GM18951 (cell line): ENCODE measurements at regions not wholly inside any gene's neighbourhood (a gene's known extent, or its start where the extent isn't known, plus 50 kb on each side); places are given as distances from the start of the nearest gene placed in this dataset.

ENCODE experiments used
- POLR2A ChIP-seq: IDR thresholded peaks from 4 replicates; pipeline ENCODE4 v1.6.1; 2011; ENCODE audit warnings: mild to moderate bottlenecking; ENCODE audit not compliant: insufficient read length, insufficient read depth; ENCODE audit errors: extremely low read depth
- in situ Hi-C: fragments of 300-500 bp; cut with MboI; formaldehyde crosslinking; loops from one replicate; pipeline ENCODE4 v1.12.0; 2022; ENCODE audit warnings: low sequenced_read_pairs, mixed read lengths, inconsistent platforms; ENCODE audit not compliant: unreplicated experiment

DNA sequence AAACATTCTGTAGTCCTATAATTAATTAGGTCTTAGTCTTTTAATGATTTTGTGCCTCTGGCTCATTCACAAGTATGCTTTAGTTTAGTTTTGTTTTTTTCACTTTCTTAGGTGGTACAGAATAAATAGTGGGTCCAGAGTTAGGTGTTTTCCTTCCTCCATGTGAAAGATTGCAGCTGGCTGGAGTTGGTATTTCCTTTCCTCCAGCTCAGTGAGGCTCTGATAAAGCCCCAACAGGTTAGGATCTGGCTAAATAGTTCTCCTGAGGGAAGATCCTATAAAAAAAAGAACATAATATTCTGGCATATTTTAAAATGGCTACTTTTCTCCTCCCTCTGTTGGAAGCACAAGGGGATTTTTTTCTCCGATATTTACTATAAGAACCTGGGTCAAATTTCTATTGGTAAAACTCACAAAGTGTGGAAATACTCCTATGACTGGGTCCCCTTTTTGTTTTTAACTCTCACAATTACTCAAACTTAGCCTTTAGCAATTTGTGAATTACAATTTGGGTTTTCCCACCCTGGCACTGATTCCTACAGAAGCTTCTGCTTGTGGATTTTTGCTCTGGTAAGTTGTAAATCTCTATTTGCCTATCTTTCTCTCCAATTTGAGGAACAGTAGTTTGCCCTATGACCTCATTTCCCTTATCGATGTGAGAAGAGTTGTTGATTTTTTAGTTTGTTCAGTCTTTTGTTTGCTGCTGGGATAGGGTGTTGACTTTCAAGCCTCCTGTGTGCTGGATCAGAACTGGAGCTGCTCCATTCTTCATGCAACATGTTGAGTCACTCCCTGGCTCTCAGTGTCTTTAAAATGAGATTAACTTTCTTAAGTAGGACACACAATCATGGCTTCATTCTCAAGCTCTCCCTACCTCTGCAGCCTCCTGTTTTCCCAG is 500.9 kb downstream of the RNF144A start:
- in situ Hi-C loops = loop anchor here (25.0 kb wide), 1 partner anchor 1269 kb away; the partner anchor contains the start of gene ID2
- no peak for TF ChIP-seq POLR2A

DNA sequence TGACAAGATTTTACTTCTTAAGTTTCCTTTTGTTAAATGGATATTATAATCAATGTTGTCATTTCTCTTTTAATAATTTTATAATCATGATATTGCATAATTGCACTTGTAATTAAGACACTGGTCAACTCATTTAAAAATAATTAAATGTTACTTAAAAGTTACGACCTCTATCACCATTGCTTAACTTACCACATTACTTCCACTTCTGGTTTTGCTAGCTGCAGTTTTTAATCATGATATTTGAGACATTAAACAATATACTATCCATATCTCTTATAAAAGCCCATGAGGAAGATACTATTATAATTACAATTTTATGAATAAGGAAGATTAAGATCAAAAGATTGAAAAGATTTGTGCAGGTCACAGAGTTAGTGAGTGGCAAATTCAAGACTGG is 502.0 kb downstream of the RNF144A start:
- TF ChIP-seq POLR2A = no peak
- in situ Hi-C loops = loop anchor here (25.0 kb wide), 1 partner anchor 1268 kb away; the partner anchor contains the start of gene ID2

DNA sequence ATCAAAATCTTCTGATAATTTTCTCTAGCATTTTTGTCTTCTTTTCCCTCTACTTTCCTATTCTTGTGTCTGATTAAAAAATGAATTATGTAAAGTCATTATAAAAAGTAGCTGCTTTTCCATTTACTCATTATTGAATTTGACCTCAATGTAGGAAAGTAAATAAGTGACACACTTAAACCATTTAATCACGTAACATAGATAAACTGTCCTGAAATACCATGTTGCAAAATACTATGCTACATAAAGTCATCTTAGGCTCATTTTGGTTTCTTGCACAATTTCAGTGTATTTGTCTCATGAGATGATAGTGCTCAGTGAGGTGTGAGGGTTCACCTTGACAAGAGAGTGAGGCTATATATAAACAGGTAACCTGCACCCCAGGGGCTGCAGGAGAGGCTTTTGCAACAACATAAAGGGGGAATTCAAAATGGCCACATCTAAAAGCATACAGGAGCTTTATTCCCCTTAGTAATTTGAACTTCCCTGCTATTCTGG is 502.7 kb downstream of the RNF144A start:
- in situ Hi-C loops = loop anchor here (25.0 kb wide), 1 partner anchor 1267 kb away; the partner anchor contains the start of gene ID2
- no peak for TF ChIP-seq POLR2A

DNA sequence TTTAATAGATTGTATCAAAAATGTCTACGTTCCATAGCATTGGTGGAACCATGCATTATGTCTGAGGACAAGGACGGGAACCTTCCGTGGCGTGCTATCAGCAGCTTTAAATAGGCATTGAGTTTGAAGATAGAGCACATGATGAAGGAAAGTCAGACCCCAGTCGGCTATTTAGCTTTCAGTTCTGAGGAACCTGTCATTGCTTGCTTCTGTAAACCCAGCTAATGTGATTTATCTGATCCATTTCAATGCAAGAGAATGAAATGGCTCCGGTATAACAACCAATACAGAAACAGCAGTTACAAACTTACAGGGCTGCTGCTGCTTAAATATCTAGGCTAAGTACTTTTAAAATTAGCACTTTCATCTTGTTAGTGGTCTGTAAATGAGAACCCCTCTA is 503.3 kb downstream of the RNF144A start:
- in situ Hi-C loops = loop anchor here (25.0 kb wide), 1 partner anchor 1267 kb away; the partner anchor contains the start of gene ID2

DNA sequence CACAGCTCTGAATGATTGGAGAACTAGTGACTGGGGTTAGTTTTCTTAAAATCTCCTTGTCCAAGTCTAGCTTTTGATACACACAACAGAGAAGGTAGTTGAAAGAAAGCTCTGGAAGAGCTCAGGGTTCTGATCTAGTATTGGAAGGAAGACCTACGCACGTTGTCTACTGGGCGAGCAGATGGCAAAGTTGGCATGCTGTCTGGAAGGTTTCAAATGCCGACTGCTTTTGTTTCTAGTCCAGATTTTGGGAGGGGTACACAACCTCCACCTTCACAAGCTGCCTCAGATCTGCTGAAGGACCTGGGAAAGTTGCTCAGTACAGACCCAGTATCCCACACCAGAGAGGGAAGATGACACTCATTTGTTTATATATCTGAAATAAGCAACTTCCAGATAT is 507.3 kb downstream of the RNF144A start:
- TF ChIP-seq POLR2A = no peak

More for the DNA sequence above, 503.3 kb downstream of the RNF144A start:
- TF ChIP-seq POLR2A = no peak

DNA sequence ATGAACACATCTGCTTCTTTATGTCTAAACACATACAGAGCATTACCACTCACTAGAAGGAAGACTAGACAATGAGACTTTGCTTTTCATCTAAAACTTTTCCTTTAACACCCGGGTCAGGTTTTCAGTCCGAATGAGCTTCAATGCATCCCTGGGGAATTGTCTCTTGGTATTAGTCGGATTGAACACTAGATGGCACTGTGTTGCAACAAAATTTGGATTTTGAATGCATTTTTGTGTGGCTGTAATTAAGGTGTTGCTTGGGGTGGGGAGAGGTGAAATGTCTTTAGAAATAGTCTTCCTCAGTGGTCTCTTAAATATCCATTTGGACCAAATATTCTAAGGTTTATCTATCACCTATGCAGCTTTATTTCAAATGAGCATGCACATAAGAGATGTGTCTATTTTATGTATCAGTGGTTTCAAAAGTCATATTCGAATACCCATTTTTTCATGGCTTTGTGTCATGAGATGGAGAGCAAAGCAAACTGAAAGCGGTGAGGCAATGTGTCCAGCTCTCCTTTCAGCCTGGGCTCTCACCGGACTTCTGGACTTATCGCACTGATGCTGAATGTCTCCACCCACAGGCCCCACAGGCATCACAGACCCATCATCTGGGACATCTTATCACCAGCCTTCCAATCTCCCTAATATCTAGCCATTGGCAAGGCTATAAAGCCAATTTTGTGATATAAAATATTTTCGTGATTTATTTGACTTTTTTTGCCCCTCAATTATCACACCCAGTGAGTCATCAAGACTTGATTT is 510.3 kb downstream of the RNF144A start:
- no peak for TF ChIP-seq POLR2A
- in situ Hi-C loops = no loop called here

More for the DNA sequence above, 507.3 kb downstream of the RNF144A start:
- in situ Hi-C loops = loop anchor here (25.0 kb wide), 1 partner anchor 1263 kb away; the partner anchor contains the start of gene ID2

DNA sequence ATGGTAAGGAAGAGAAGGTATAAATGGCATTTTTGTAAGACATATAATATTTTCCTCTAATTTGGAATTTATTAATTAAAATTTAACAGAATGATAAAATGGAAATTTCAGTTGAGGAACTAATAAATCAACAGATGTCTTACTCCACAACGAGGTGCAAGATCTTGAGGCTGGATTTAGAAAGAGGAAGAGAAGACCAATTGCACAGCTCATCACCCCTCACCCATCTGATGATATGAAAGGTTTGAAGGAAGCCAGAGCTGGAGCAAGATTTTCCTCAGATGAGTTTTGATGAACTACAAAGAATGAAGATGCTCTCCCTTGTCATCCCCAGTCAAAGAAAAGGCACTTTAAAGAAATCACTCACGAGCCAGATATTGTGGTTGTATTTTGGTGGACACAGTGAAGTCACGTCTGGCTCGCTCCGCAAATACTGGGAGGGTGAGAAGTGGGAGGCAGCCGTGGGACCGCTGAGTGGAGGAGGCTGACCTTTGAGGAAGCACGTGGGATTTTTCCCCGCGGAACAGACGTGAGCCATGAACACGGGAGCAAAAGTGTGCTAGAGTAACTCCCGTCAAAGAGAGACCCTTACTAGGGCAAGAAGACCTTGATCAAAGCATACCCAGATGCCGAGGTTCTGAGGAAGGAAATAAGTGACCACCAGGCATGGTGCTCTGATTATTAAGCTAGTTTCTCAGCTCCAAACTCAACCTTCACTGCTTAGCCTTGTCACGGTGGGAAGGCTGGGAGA is 511.4 kb downstream of the RNF144A start:
- in situ Hi-C loops = no loop called here
- TF ChIP-seq POLR2A = no peak

DNA sequence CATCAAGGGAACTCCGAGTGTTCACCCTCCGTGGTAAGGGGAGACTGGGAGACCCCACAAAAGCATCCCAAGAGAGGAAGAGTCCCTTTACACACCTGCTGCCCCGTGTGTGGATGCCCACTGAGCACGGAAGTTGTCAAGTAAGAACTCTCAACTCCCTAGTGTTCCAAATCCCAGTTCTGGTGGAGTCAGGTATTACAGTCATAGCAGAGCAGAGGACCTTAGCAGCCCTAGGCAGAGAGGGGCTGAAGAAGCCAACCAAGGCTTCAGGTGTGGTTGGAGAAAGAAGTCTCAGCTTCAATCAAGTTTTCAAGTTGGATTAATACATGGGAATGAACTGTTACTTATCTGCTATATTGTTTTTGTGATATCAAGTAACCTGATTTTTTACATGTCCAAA is 512.5 kb downstream of the RNF144A start:
- no peak for TF ChIP-seq POLR2A
- in situ Hi-C loops = no loop called here

DNA sequence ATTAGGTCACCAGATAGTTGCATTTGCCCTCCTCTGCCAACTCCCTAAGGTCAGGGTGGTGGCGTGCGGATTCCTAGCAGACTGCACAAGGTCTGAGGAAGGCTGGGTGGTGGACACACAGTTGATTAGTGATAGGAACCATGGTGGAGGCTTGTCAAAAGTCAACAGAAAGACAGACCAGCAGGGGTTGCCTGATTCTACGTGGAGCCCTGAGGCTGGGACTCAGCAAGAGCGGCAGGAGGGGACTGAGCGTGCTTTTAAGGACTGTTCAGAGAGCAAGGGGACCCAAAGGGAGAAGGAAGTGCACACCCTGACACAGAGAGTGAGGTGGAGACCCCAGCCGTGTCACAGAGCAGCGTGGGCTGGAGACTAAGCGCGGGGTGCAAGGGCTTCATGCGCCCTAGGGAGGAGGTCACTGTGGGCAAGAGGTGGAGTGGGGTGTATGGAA is 513.2 kb downstream of the RNF144A start:
- in situ Hi-C loops = no loop called here
- no peak for TF ChIP-seq POLR2A

DNA sequence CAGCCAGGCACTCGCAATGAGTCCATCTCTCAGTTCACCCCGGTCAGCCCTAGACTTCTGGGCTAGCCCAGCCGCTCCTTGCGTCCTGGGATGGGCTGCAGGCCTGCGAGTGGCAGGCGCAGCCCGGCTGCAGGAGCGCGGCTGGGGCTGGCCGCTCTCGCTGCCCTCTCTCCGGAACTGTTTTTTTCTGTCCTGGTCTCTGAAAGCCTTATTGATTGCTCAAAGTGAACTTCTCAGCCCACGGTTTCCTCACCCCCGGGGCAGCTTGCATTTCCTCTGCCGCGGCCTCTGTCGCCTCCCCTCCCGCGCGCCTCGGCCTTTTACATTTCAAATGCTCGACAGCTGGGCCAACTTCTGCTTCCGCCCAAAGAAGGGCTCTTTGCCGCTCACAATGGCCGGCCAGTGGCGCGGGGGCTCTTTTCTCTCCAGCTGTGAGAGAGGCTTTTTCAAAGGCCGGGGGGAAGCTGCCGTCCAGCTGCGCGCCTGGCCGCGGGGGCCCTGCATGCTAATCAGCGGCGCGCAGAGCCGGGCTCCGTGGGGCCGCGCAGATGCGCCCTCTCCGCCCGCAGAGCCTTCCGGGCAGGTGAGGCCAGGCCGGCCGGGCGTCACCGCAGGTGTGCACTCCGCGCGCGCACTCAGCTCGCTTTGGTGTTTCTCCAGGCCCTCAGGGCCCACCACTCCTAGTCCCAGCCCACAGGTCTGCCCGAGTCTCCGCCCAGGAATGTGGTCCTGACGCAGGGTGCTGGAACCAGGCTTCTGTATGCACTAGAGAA is 513.8 kb downstream of the RNF144A start:
- in situ Hi-C loops = no loop called here
- TF ChIP-seq POLR2A = no peak

DNA sequence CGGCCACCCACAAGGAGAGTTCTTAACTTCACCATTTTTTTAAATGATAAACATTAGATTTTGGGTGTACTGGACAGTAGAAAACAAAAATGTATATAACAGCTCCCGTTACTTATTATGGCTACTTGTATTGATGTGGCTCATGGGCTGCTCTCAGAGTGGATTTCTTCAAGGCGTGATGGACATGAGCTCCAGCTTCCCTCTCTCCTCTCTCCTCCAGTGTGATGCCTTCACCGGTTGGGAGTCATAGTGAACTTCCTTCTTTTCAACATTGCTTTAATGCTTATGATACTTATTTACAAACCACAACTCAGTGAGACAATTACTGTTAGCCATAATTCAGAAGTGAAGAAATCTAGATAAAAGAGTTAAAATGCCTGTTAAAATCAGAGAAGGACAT is 515.2 kb downstream of the RNF144A start:
- TF ChIP-seq POLR2A = no peak

More for the DNA sequence above, 515.2 kb downstream of the RNF144A start:
- in situ Hi-C loops = no loop called here
